GM11168 (cell line): ENCODE measurements at regions not wholly inside any gene's neighbourhood (a gene's known extent, or its start where the extent isn't known, plus 50 kb on each side); places are given as distances from the start of the nearest gene placed in this dataset.
"Not testable (repeated sequence)": the region's sequence is repeated elsewhere in the genome, so short reads cannot be mapped to it uniquely, and the experiment has no call there.

Experiments
- in situ Hi-C: fragments of 300-500 bp; cut with MboI; formaldehyde crosslinking; loops from one replicate; pipeline ENCODE4 v1.12.0; 2022; ENCODE audit warnings: low sequenced_read_pairs; ENCODE audit not compliant: unreplicated experiment

DNA sequence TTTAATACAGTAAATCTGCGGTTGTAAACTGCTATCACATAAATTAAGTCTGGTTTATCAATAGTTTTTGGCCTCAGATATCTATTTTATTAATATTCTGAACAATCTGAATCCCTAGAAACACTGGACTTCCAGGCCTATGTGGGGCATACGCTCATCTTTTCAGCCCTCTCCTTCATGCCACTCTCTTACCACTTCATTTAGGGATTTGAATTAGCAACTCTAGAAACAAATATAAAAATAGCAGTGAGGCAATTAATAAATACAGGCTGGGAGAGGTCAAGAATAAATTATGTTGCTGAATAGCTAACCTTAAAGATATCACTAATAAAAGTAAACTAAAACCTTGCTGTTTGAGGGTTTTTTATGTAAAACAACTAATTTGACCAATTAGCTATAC is 480.3 kb upstream of the CD180 start:
- in situ Hi-C loops = no loop called here

DNA sequence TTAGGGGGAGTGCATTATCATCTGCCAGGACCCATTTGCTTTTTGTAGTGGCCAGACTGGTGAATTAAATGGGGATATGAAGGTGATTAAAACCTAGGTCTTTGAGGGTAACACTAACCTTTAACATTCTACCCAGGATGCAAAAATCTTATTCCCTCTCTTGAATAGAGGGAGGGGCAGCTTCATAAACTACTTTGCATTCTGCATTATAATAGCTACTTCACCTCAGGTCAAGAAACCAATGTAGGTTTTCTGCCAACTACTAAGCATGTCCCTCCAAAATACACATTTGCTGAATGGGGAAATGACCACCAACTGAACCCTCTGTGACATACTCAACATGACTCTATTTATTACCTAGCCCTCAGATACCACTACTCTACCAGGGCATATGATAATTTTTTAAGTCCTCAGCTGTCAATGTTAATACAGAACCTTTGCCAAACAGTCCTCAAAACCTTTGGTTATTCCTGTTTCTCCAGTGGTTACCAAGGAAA is 477.6 kb upstream of the CD180 start:
- in situ Hi-C loops = no loop called here

DNA sequence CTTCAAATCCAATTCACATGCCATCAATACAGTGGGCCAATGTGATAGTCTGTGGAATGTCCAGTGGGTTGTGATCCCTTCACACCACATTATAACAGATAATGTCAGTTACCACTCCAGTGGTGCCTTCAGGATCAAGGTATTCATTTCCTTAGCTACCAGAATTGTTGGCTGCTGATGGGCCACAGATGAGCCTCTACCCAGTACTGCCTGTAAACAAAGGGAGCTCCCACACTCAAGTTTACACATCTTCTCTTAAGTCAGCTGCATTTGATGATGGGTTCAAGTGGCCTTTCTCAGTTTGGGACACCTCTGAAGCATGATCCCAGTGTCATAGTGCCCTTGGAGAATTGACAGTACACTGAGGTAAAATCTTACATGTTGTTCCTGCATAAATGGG is 477.0 kb upstream of the CD180 start:
- in situ Hi-C loops = no loop called here

- in situ Hi-C loops = no loop called here
Measured at GRCh38 chr5:67673180-67673579, 476.6 kb upstream of the CD180 start.

GRCh38 chr5:67672636-67673035 is 476.0 kb upstream of the CD180 start:
- in situ Hi-C loops = no loop called here

GRCh38 chr5:67669916-67670315 is 473.3 kb upstream of the CD180 start:
- in situ Hi-C loops = no loop called here

DNA sequence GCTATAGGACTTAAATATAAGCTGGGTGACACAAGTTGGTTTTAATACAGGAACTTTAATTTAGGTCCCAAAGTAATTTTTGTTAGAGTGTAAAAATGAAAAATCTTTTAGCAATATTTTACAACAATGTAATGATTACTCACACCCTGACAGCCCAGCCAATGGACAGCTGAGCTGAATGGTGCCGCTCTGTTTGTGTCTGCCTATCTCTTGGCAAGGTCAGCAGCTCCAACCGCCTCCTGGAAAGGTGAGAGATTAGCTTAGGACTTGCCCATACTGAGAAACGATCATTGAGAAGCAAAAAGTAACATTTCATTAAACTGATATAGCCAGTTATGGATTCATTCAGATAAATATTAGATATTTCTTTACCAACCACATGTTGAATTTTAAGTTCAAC is 463.6 kb upstream of the CD180 start:
- in situ Hi-C loops = no loop called here

DNA sequence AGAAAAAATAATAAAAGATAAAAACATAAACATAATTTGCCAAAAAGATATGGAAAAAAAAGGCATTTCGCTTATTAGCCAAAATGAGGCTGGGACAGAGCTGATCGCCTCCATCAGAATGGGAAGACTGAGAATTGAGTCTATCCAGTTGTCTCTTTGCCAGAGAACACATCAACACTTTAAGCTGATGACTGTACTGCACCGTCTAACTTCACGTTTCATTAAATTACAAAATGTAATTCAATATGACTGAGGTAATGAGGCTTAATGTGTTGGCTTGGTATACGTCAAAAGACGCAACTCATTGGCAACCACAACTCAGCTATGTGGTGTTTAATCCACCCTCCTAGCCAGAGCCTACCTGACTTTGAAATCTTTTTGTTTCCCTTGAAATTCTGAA is 462.7 kb upstream of the CD180 start:
- in situ Hi-C loops = no loop called here

DNA sequence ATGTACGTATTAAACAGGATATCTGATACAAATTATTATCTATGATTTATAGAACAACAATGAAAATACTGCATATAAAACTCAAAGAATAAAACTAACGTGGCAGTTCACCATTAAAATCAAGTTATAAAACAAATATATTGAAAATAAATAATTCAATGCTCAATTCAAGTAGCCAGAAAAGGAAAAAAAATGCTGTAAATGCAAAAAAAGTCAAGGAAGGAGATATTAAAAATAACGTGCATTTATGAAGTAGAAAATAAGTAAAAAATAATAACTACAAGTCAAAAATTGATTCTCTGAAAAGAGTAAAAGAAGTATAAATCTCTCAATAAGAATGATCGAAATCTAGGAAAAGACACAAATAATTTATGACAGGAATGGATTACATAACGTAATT is 460.5 kb upstream of the CD180 start:
- in situ Hi-C loops = no loop called here

- in situ Hi-C loops = no loop called here
Measured at GRCh38 chr5:67652201-67652600, 455.6 kb upstream of the CD180 start.

DNA sequence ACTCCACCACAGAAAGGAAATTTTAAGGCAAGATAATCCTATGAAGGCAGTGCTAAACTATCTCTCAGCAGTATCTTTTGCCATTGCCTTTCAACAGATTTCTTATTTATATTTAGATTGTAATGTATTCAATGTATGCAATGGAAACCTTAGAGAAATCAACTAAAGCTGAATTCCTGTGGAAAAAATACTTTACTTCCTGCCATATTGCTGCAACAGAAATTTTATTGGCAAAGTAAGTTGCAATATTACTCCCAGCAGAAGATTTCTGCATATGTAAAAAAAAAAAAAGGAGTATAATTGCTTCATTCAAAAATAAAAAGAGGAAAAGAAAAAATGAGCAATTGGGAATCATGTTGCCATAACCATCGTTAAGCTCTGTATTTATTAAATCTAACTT is 454.6 kb upstream of the CD180 start:
- in situ Hi-C loops = no loop called here

- in situ Hi-C loops = no loop called here
Measured at GRCh38 chr5:67648201-67648671, 451.6 kb upstream of the CD180 start.

- in situ Hi-C loops = no loop called here
Measured at GRCh38 chr5:67647772-67648171, 451.2 kb upstream of the CD180 start.

DNA sequence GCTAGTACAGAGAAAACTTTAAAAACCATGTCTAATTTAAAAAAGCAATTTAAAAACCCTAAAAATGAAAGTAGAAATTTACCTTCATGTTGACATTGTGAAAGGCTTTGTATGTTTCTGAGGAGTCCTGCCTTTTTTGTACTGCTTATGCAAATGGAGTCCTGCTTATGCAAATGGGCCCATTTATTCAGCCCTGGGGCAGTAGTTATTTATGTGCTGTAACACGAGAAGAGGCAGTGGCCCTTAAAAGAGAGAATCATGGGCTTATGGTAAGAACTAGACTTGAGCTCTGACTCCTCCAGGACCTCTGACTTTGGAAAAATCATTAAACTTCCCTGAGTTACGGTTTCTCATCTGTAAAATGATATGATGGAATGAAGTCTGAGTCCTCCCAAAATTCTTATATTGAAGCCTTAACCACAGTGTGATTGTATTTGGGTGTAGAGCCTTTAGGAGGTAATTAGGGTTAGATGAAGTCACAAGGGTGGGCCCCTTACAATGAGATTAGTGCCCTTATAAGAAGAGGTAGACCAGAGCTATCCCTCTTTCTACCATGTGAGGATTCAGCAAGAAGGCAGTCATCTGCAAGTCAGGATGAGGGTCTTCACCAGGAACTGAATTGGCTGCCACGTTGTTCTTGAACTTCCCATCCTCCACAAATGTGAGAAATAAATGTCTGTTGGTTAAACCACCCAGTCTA is 447.8 kb upstream of the CD180 start:
- in situ Hi-C loops = no loop called here

GRCh38 chr5:67643536-67643935 is 446.9 kb upstream of the CD180 start:
- in situ Hi-C loops = no loop called here

GRCh38 chr5:67639976-67640375 is 443.4 kb upstream of the CD180 start:
- in situ Hi-C loops = no loop called here

- in situ Hi-C loops = no loop called here
Measured at GRCh38 chr5:67639313-67639712, 442.7 kb upstream of the CD180 start.

DNA sequence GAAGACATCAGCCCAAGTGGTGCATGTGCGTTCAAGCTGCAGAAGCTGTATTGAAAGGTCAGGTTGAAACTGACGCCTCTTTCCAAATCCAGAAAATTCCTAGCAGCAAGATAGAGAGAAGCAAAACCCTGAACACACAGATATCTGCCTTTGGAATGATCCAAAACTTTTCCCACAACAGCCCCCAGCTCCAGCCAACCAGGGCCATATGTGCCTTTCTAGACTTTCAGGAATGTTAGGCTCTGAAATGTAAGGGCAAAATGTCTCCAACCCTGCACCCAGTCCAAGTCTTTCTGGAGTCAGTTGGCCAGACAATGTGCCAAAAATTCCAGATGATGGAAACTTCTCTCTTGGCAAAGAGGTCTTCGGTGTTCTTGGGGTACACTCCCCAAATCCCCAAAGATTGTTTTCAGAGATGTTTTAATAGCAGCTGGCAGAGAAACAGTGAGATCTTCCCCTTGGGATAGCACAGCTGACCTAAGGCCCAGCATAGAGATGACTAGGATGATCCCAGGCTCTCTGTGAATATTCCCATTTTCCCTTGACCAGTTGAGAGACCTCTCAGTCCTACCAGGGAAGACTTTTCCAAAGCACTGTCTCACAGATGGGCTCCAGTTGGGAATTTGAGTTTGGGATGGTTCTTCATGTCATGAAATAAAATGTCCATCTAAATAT is 440.4 kb upstream of the CD180 start:
- in situ Hi-C loops = no loop called here

- in situ Hi-C loops = no loop called here
Measured at GRCh38 chr5:67636091-67636490, 439.5 kb upstream of the CD180 start.

- in situ Hi-C loops = not testable (repeated sequence)
Measured at GRCh38 chr5:67627079-67627478, 430.5 kb upstream of the CD180 start.

DNA sequence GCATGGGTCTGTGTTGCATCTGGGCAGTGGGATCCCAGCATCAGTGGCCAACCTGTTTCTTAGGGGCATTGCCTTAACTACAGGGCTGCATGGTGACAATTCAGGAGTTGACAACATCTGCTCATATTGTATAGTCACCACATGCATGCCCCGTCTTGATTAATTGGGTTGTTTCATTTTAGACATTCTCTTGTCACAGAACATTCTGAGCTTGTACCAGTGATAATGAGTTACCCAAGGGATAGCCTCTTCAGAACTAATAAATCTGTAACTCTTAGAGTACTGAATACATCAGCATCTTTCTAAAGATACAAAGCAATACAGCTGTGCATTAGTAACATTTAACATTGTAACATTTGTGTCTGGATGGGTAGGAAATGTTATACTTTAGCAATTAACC is 426.5 kb upstream of the CD180 start:
- in situ Hi-C loops = no loop called here
